Keratinocyte (primary cell): ENCODE measurements at regions not wholly inside any gene's neighbourhood (a gene's known extent, or its start where the extent isn't known, plus 50 kb on each side); places are given as distances from the start of the nearest gene placed in this dataset.

Experiments
- DNase-seq: peaks from one replicate; pipeline ENCODE4 v3.0.0-alpha.2; 2011; ENCODE audit warnings: low read depth, missing footprints, low spot score
- FAIRE-seq: peaks from 2 replicates; lab custom pipeline; 2011; peaks lifted over from hg19 to GRCh38; lab: Jason Lieb, UNC
- H2AFZ ChIP-seq: 2 replicates; pipeline ENCODE4 v1.6.0; 2012; ENCODE audit warnings: low read length, control low read depth, inconsistent platforms; ENCODE audit not compliant: control insufficient read depth
- H3K27ac ChIP-seq: 2 replicates; pipeline ENCODE4 v1.5.1; 2011; ENCODE audit warnings: low read length; ENCODE audit not compliant: control insufficient read depth, insufficient read depth
- H3K27me3 ChIP-seq: 3 replicates; pipeline ENCODE4 v1.6.0; 2011; ENCODE audit warnings: low read length; ENCODE audit not compliant: control insufficient read depth, insufficient read depth; ENCODE audit errors: extremely low read depth
- H3K36me3 ChIP-seq, 2 experiments: 2 replicates in 1 of 2; 3 replicates in 1 of 2; pipeline ENCODE4 v1.5.1; 2011; ENCODE audit warnings: low read length in 2 of 2, mild to moderate bottlenecking in 1 of 2; ENCODE audit not compliant: control insufficient read depth in 2 of 2, insufficient read depth in 2 of 2; ENCODE audit errors: extremely low read depth in 1 of 2
- H3K4me1 ChIP-seq: 3 replicates; pipeline ENCODE4 v1.5.1; 2011; ENCODE audit warnings: low read length; ENCODE audit not compliant: control insufficient read depth, insufficient read depth; ENCODE audit errors: extremely low read depth
- H3K4me2 ChIP-seq: 3 replicates; pipeline ENCODE4 v1.6.0; 2011; ENCODE audit warnings: low read depth, low read length; ENCODE audit not compliant: control insufficient read depth, insufficient read depth; ENCODE audit errors: extremely low read depth
- H3K4me3 ChIP-seq, 3 experiments: fragments of 200-600 bp in 1 of 3; sonication (generic) in 1 of 3; 2 replicates in 2 of 3; 3 replicates in 1 of 3; pipeline ENCODE4 v1.5.1; 2011 to 2016; ENCODE audit warnings: low read length in 3 of 3, mild to moderate bottlenecking in 3 of 3, control low read depth in 2 of 3, inconsistent platforms in 1 of 3, low read depth in 1 of 3, mixed read lengths in 1 of 3, mixed run types in 1 of 3, moderate library complexity in 1 of 3; ENCODE audit not compliant: control insufficient read depth in 2 of 3, insufficient read depth in 2 of 3; ENCODE audit errors: extremely low read depth in 1 of 3
- H3K79me2 ChIP-seq: 2 replicates; pipeline ENCODE4 v1.6.0; 2012; ENCODE audit warnings: low read length; ENCODE audit not compliant: control insufficient read depth, insufficient read depth
- H3K9ac ChIP-seq: 3 replicates; pipeline ENCODE4 v1.6.0; 2011; ENCODE audit warnings: low read length; ENCODE audit not compliant: control insufficient read depth, insufficient read depth; ENCODE audit errors: extremely low read depth
- H3K9me1 ChIP-seq: 3 replicates; pipeline ENCODE4 v1.6.0; 2011; ENCODE audit warnings: low read length; ENCODE audit not compliant: control insufficient read depth, insufficient read depth; ENCODE audit errors: extremely low read depth
- H3K9me3 ChIP-seq: 2 replicates; pipeline ENCODE4 v1.5.1; 2012; ENCODE audit warnings: low read depth, low read length; ENCODE audit not compliant: control insufficient read depth
- H4K20me1 ChIP-seq: 3 replicates; pipeline ENCODE4 v1.6.0; 2011; ENCODE audit warnings: low read length; ENCODE audit not compliant: control insufficient read depth, insufficient read depth; ENCODE audit errors: extremely low read depth
- EZH2 ChIP-seq: IDR thresholded peaks from one replicate; pipeline ENCODE4 v1.6.1; 2012; ENCODE audit warnings: inconsistent platforms, mild to moderate bottlenecking, low read length, moderate library complexity
- dilution Hi-C: fragments of 300-500 bp; cut with MboI; formaldehyde crosslinking; loops from one replicate; pipeline ENCODE4 v1.7.0; 2020; ENCODE audit warnings: low sequenced_read_pairs; ENCODE audit not compliant: extremely low pct_ligation_motif_present
- TF ChIP-seq, protein P1 (sequence below), 3 experiments: IDR thresholded peaks in 1 of 3; conservative IDR thresholded peaks in 1 of 3; optimal IDR thresholded peaks in 1 of 3; 2 replicates in 2 of 3; 3 replicates in 1 of 3; pipeline versions ENCODE3 to v1.5.1; 2011; ENCODE audit warnings: low read length in 3 of 3, mild to moderate bottlenecking in 3 of 3, moderate library complexity in 2 of 3, control low read depth in 1 of 3, inconsistent platforms in 1 of 3; ENCODE audit not compliant: insufficient read depth in 2 of 3; ENCODE audit errors: extremely low read depth in 1 of 3

- Histone ChIP-seq H3K4me1 (no peaks in the 10 kb centered on the region), H3K9me1 (no peaks in the 10 kb centered on the region), H3K27ac (no peak overlapping the region), H3K4me3 (no peak overlapping the region), H3K9ac (no peak overlapping the region), H4K20me1 (no peaks in the 10 kb centered on the region), H2AFZ (no peak overlapping the region), H3K79me2 (no peaks in the 10 kb centered on the region), H3K27me3 (no peaks in the 10 kb centered on the region), H3K4me2 (no peak overlapping the region), H3K36me3 (no peaks in the 10 kb centered on the region), H3K9me3 (no peaks in the 10 kb centered on the region)
- TF ChIP-seq, protein P1, sequence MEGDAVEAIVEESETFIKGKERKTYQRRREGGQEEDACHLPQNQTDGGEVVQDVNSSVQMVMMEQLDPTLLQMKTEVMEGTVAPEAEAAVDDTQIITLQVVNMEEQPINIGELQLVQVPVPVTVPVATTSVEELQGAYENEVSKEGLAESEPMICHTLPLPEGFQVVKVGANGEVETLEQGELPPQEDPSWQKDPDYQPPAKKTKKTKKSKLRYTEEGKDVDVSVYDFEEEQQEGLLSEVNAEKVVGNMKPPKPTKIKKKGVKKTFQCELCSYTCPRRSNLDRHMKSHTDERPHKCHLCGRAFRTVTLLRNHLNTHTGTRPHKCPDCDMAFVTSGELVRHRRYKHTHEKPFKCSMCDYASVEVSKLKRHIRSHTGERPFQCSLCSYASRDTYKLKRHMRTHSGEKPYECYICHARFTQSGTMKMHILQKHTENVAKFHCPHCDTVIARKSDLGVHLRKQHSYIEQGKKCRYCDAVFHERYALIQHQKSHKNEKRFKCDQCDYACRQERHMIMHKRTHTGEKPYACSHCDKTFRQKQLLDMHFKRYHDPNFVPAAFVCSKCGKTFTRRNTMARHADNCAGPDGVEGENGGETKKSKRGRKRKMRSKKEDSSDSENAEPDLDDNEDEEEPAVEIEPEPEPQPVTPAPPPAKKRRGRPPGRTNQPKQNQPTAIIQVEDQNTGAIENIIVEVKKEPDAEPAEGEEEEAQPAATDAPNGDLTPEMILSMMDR (optimal IDR thresholded peaks at IDR 0.05 in 1 of 3, IDR thresholded peaks at IDR 0.05 in 1 of 3, conservative IDR thresholded peaks at IDR 0.05 in 1 of 3; ENCODE audit: extremely low read depth in 1 of 3, insufficient read depth in 2 of 3, low read length in 3 of 3), result no peak
- TF ChIP-seq EZH2, result no peak
- DNase-seq, result no peak
- dilution Hi-C loops, result no loop called here
- FAIRE-seq, result no peak
These were observed 1013.1 kb downstream of the NR2F1-AS1 start for GRCh38 chr5:92567831-92568450.

- Histone ChIP-seq H3K27ac (no peak overlapping the region), H3K36me3 (no peaks in the 10 kb centered on the region), H3K9me1 (no peaks in the 10 kb centered on the region), H3K79me2 (no peaks in the 10 kb centered on the region), H2AFZ (no peak overlapping the region), H3K4me3 (no peak overlapping the region), H3K9ac (no peak overlapping the region), H3K4me2 (no peak overlapping the region), H3K4me1 (no peaks in the 10 kb centered on the region), H4K20me1 (no peaks in the 10 kb centered on the region), H3K27me3 (no peaks in the 10 kb centered on the region), H3K9me3 (no peaks in the 10 kb centered on the region)
- no peak for FAIRE-seq
- TF ChIP-seq EZH2, result no peak
- TF ChIP-seq, protein P1 (optimal IDR thresholded peaks at IDR 0.05 in 1 of 3, IDR thresholded peaks at IDR 0.05 in 1 of 3, conservative IDR thresholded peaks at IDR 0.05 in 1 of 3; ENCODE audit: extremely low read depth in 1 of 3, insufficient read depth in 2 of 3, low read length in 3 of 3), result no peak
- dilution Hi-C loops, result no loop called here
- no peak for DNase-seq
These were observed 1014.8 kb downstream of the NR2F1-AS1 start for GRCh38 chr5:92566113-92566786.
